Fibroblast of lung (primary cell): ENCODE measurements at regions not wholly inside any gene's neighbourhood (a gene's known extent, or its start where the extent isn't known, plus 50 kb on each side); places are given as distances from the start of the nearest gene placed in this dataset.
A peak's percentile ranks its signal among the peaks of the same experiment; 100 is the strongest.
"Not testable (repeated sequence)": the region's sequence is repeated elsewhere in the genome, so short reads cannot be mapped to it uniquely, and the experiment has no call there.

Source experiments
- DNase-seq, 2 donors: peaks; one replicate each; pipeline versions ENCODE4 v3.0.0 to v3.0.0-alpha.2; 2010; ENCODE audit warnings: low read depth in 2 of 2
- H2AFZ ChIP-seq: 2 replicates; pipeline ENCODE4 v1.5.1; 2012; ENCODE audit warnings: low read length, control low read depth, inconsistent platforms
- H3K27ac ChIP-seq: 2 replicates; pipeline ENCODE4 v1.5.1; 2011; ENCODE audit warnings: low read length, control low read depth; ENCODE audit not compliant: insufficient read depth
- H3K27me3 ChIP-seq: 2 replicates; pipeline ENCODE4 v1.5.1; 2011; ENCODE audit warnings: mild to moderate bottlenecking, low read length; ENCODE audit not compliant: control insufficient read depth, insufficient read depth
- H3K36me3 ChIP-seq: 2 replicates; pipeline ENCODE4 v1.5.1; 2011; ENCODE audit warnings: low read length; ENCODE audit not compliant: control insufficient read depth, insufficient read depth
- H3K4me1 ChIP-seq: 2 replicates; pipeline ENCODE4 v1.5.1; 2011; ENCODE audit warnings: low read length; ENCODE audit not compliant: control insufficient read depth, insufficient read depth; ENCODE audit errors: extremely low read depth
- H3K4me2 ChIP-seq: 2 replicates; pipeline ENCODE4 v1.5.1; 2011; ENCODE audit warnings: low read length, control low read depth; ENCODE audit not compliant: insufficient read depth; ENCODE audit errors: extremely low read depth
- H3K4me3 ChIP-seq, 4 experiments: fragments of 200-600 bp in 1 of 4; sonication (generic) in 1 of 4; replicated peaks in 1 of 4; 2 replicates each; pipeline ENCODE4 v1.5.1; 2011 to 2016; ENCODE audit warnings: low read length in 4 of 4, low read depth in 3 of 4, mild to moderate bottlenecking in 3 of 4, control low read depth in 2 of 4, inconsistent platforms in 1 of 4, mixed read lengths in 1 of 4; ENCODE audit not compliant: insufficient read depth in 1 of 4; ENCODE audit errors: control extremely low read depth in 1 of 4
- H3K79me2 ChIP-seq: 2 replicates; pipeline ENCODE4 v1.5.1; 2012; ENCODE audit warnings: mild to moderate bottlenecking, low read length, inconsistent platforms; ENCODE audit not compliant: control insufficient read depth, insufficient read depth
- H3K9ac ChIP-seq: 2 replicates; pipeline ENCODE4 v1.5.1; 2011; ENCODE audit warnings: mild to moderate bottlenecking, low read length, control low read depth; ENCODE audit not compliant: insufficient read depth
- H3K9me3 ChIP-seq: 2 replicates; pipeline ENCODE4 v1.5.1; 2012; ENCODE audit warnings: low read depth, low read length; ENCODE audit not compliant: control insufficient read depth, insufficient read depth
- H4K20me1 ChIP-seq: 2 replicates; pipeline ENCODE4 v1.5.1; 2011; ENCODE audit warnings: low read length; ENCODE audit not compliant: control insufficient read depth, insufficient read depth; ENCODE audit errors: extremely low read depth
- CTCF ChIP-seq, 2 donors: IDR thresholded peaks in 1 of 2; conservative IDR thresholded peaks in 1 of 2; 1 replicate in 1 of 2; 2 replicates in 1 of 2; pipeline ENCODE4 v1.5.1; 2011 to 2012; ENCODE audit warnings: low read length in 2 of 2, control low read depth in 1 of 2, inconsistent platforms in 1 of 2, low read depth in 1 of 2, mild to moderate bottlenecking in 1 of 2
- EZH2 ChIP-seq: IDR thresholded peaks from 2 replicates; pipeline ENCODE4 v1.5.1; 2012; ENCODE audit warnings: low read length, control low read depth, mild to moderate bottlenecking; ENCODE audit errors: missing control alignments

DNA sequence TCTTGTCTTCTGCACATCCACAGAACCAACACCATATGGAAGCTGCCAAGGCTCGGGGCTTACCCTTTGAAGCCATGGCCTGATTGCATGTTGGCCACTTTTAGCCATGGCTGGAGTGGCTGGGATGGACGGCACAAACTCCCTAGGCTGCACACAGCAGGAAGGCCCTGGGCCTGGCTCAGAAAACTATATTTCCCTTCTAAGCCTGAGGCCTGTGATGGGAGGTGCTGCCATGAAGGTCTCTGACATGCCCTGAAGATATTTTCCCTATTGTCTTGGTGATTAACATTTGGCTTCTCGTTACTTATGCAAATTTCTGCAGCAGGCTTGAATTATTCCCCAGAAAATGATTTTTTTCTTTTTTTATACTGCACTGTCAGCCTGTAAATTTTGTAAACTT lies 387.0 kb upstream of the KCND2 start:
- Histone ChIP-seq H3K27ac (no peak overlapping the region), H3K4me1 (no peaks in the 10 kb centered on the region), H3K36me3 (no peaks in the 10 kb centered on the region), H3K4me3 (no peak overlapping the region), H3K27me3 (no peaks in the 10 kb centered on the region), H3K9me3 (no peaks in the 10 kb centered on the region), H3K79me2 (no peaks in the 10 kb centered on the region), H3K9ac (no peak overlapping the region), H2AFZ (no peak overlapping the region), H4K20me1 (no peaks in the 10 kb centered on the region), H3K4me2 (no peak overlapping the region)
- DNase-seq = no peak
- TF ChIP-seq EZH2 (no peak), CTCF (conservative IDR thresholded peaks at IDR 0.05 in 1 of 2, IDR thresholded peaks at IDR 0.05 in 1 of 2; ENCODE audit: low read depth in 1 of 2, low read length in 2 of 2) (no peak)

- not testable (repeated sequence) for H3K36me3 ChIP-seq, H3K9me3 ChIP-seq, H3K27me3 ChIP-seq, H3K4me3 ChIP-seq, H3K4me2 ChIP-seq, H4K20me1 ChIP-seq, H3K4me1 ChIP-seq, H3K79me2 ChIP-seq, H2AFZ ChIP-seq, H3K27ac ChIP-seq, H3K9ac ChIP-seq, DNase-seq
These were observed 386.4 kb upstream of the KCND2 start for GRCh38 chr7:119886525-119886924.

GRCh38 chr7:119888251-119888650 lies 384.7 kb upstream of the KCND2 start:
- Histone ChIP-seq H3K27me3 (no peaks in the 10 kb centered on the region), H3K27ac (no peak overlapping the region), H2AFZ (no peak overlapping the region), H3K79me2 (no peaks in the 10 kb centered on the region), H4K20me1 (no peaks in the 10 kb centered on the region), H3K9ac (no peak overlapping the region), H3K36me3 (no peaks in the 10 kb centered on the region), H3K9me3 (no peaks in the 10 kb centered on the region), H3K4me1 (no peaks in the 10 kb centered on the region), H3K4me3 (no peak overlapping the region), H3K4me2 (no peak overlapping the region)
- TF ChIP-seq EZH2 = no peak
- TF ChIP-seq CTCF (conservative IDR thresholded peaks at IDR 0.05 in 1 of 2, IDR thresholded peaks at IDR 0.05 in 1 of 2; ENCODE audit: low read depth in 1 of 2, low read length in 2 of 2) = no peak
- peak in 1 of 2 donors; percentile 22 for DNase-seq

DNA sequence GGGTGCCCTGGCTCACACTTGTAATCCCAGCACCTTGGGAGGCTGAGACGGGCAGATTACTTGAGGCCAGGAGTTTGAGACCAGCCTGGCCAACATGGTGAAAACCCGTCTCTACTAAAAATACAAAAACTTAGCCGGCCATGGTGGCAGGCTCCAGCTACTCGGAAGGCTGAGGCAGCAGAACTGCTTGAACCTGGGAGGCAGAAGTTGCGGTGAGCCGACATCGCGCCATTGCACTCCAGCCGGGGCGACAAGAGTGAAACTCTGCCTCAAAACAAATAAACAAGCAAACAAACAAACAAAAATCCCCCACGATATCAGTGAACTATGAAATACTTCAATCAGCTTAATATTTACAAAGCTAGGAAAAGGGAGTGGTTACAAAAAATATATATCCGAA lies 382.3 kb upstream of the KCND2 start:
- H3K4me2 ChIP-seq = no peak overlapping the region
- H3K9ac ChIP-seq = no peak overlapping the region
- H3K4me3 ChIP-seq = no peak overlapping the region
- no peak overlapping the region for H3K27ac ChIP-seq
- no peak for DNase-seq
- TF ChIP-seq EZH2 (no peak), CTCF (conservative IDR thresholded peaks at IDR 0.05 in 1 of 2, IDR thresholded peaks at IDR 0.05 in 1 of 2; ENCODE audit: low read depth in 1 of 2, low read length in 2 of 2) (no peak)
- no peaks in the 10 kb centered on the region for H3K4me1 ChIP-seq
- H2AFZ ChIP-seq = no peak overlapping the region
- no peaks in the 10 kb centered on the region for H3K79me2 ChIP-seq
- H4K20me1 ChIP-seq = no peaks in the 10 kb centered on the region
- H3K27me3 ChIP-seq = no peaks in the 10 kb centered on the region
- H3K36me3 ChIP-seq = no peaks in the 10 kb centered on the region
- H3K9me3 ChIP-seq = no peaks in the 10 kb centered on the region
